PC-3 (cell line): ENCODE measurements at regions not wholly inside any gene's neighbourhood (a gene's known extent, or its start where the extent isn't known, plus 50 kb on each side); places are given as distances from the start of the nearest gene placed in this dataset.

Experiments
- ATAC-seq: fragments of 200-7000 bp; cut with Tn5 transposase; 2 replicates; pipeline ENCODE4 v1.9.1; 2020; ENCODE audit warnings: mild to moderate bottlenecking, moderate library complexity
- BruUV-seq: library from RNA; stranded (reverse); fragments of 400-500 nt; replicated peaks from 2 replicates; lab custom pipeline; 2021; lab: Mats Ljungman, UMichigan
- CTCF ChIA-PET: fragments of 300-600 bp; sonication (Branson Sonifier 250); formaldehyde crosslinking; loops from one replicate; lab custom pipeline; 2022; ENCODE audit warnings: antibody characterized with exemption; lab: Charles Lee
- POLR2A ChIA-PET: fragments of 300-600 bp; sonication (Branson Sonifier 250); formaldehyde crosslinking; loops from one replicate; lab custom pipeline; 2022; ENCODE audit warnings: antibody characterized with exemption; ENCODE audit not compliant: unreplicated experiment; lab: Charles Lee
- DNase-seq: peaks from one replicate; pipeline ENCODE4 v3.0.0-alpha.2; 2015
- H2AFZ ChIP-seq: fragments of 300-600 bp; sonication (generic); 2 replicates; pipeline ENCODE4 v1.6.0; 2016; ENCODE audit warnings: antibody characterized with exemption, low read length
- H3F3A ChIP-seq: fragments of 300-600 bp; sonication (generic); one replicate; pipeline ENCODE4 v1.6.0; 2017; ENCODE audit warnings: antibody characterized with exemption, low read length, control low read depth, mild to moderate bottlenecking; ENCODE audit not compliant: unreplicated experiment
- H3K27ac ChIP-seq: fragments of 300-600 bp; sonication (generic); 2 replicates; pipeline ENCODE4 v1.5.1; 2016; ENCODE audit warnings: mild to moderate bottlenecking, low read length
- H3K27me3 ChIP-seq: fragments of 300-600 bp; sonication (generic); 2 replicates; pipeline ENCODE4 v1.6.1; 2016; ENCODE audit warnings: low read length, mixed read lengths
- H3K36me3 ChIP-seq: fragments of 300-600 bp; sonication (generic); 2 replicates; pipeline ENCODE4 v1.6.1; 2016; ENCODE audit warnings: low read depth, mixed run types, low read length, mixed read lengths
- H3K4me1 ChIP-seq: fragments of 300-600 bp; sonication (generic); 2 replicates; pipeline ENCODE4 v1.5.1; 2016; ENCODE audit warnings: low read length; ENCODE audit not compliant: insufficient read depth
- H3K4me2 ChIP-seq: fragments of 300-600 bp; sonication (generic); 2 replicates; pipeline ENCODE4 v1.6.0; 2016; ENCODE audit warnings: low read length
- H3K4me3 ChIP-seq: fragments of 300-600 bp; sonication (generic); 2 replicates; pipeline ENCODE4 v1.5.1; 2016; ENCODE audit warnings: mild to moderate bottlenecking, low read length, mixed read lengths
- H3K79me2 ChIP-seq: fragments of 300-600 bp; sonication (generic); 2 replicates; pipeline ENCODE4 v1.6.1; 2017; ENCODE audit warnings: low read length, mixed read lengths
- H3K9ac ChIP-seq: fragments of 300-600 bp; sonication (generic); 2 replicates; pipeline ENCODE4 v1.6.0; 2016; ENCODE audit warnings: mild to moderate bottlenecking, low read length
- H3K9me2 ChIP-seq: fragments of 300-600 bp; sonication (generic); replicated peaks from 2 replicates; pipeline ENCODE4 v1.6.1; 2016; ENCODE audit warnings: mixed run types, low read length, mixed read lengths
- H3K9me3 ChIP-seq: fragments of 300-600 bp; sonication (generic); 2 replicates; pipeline ENCODE4 v1.6.1; 2016; ENCODE audit warnings: low read length, mixed read lengths
- H4K20me1 ChIP-seq: fragments of 300-600 bp; sonication (generic); 2 replicates; pipeline ENCODE4 v1.6.1; 2016; ENCODE audit warnings: low read length, mixed read lengths
- CTCF ChIP-seq: fragments of 300-600 bp; sonication (generic); conservative IDR thresholded peaks from 2 replicates; pipeline ENCODE4 v1.5.1; 2017; ENCODE audit warnings: antibody characterized with exemption, low read depth, mild to moderate bottlenecking, low read length
- EZH2 ChIP-seq: fragments of 300-600 bp; sonication (generic); IDR thresholded peaks from one replicate; pipeline ENCODE4 v1.6.1; 2017; ENCODE audit warnings: antibody characterized with exemption, mild to moderate bottlenecking, low read length; ENCODE audit not compliant: unreplicated experiment
- EZH2phosphoT487 ChIP-seq: fragments of 300-600 bp; sonication (generic); IDR thresholded peaks from 2 replicates; pipeline ENCODE4 v1.6.1; 2018; ENCODE audit warnings: mild to moderate bottlenecking, antibody characterized with exemption, low read length, borderline replicate concordance
- intact Hi-C: fragments of 100-400 bp; cut with micrococcal nuclease; formaldehyde crosslinking; loops from 2 replicates; pipeline ENCODE4 v1.9.0; 2023

GRCh38 chr22:44586351-44586990, 88.4 kb upstream of the RTL6 start:
- no peaks in the 10 kb centered on the region for H3K9me3 ChIP-seq
- no peaks in the 10 kb centered on the region for H3K9me2 ChIP-seq
- peak overlapping the region; percentile 56; the same call in 1 of the 2 replicates for H3K4me3 ChIP-seq
- POLR2A ChIA-PET: no interaction called here
- H3K9ac ChIP-seq: no peak overlapping the region
- CTCF ChIA-PET: no interaction called here
- H4K20me1 ChIP-seq: no peaks in the 10 kb centered on the region
- peak overlapping the region; percentile 72 for H3K4me2 ChIP-seq
- BruUV-seq: no TSS peak
- peaks cover 11% of the 10 kb centered on the region; the same call in 1 of the 2 replicates for H3K4me1 ChIP-seq
- no peaks in the 10 kb centered on the region for H3F3A ChIP-seq
- TF ChIP-seq EZH2 (no peak), CTCF (no peak), EZH2phosphoT487 (no peak)
- no peak overlapping the region for H3K27ac ChIP-seq
- peak overlapping the region; percentile 52 for H2AFZ ChIP-seq
- peak; percentile 31; the same call in 1 of the 2 replicates for ATAC-seq
- H3K79me2 ChIP-seq: no peaks in the 10 kb centered on the region
- no peaks in the 10 kb centered on the region for H3K36me3 ChIP-seq
- H3K27me3 ChIP-seq: no peaks in the 10 kb centered on the region
- peak; percentile 5 for DNase-seq
- intact Hi-C loops: no loop called here

GRCh38 chr22:44585559-44586350, 87.7 kb upstream of the RTL6 start:
- no peaks in the 10 kb centered on the region for H3F3A ChIP-seq
- no peaks in the 10 kb centered on the region for H3K36me3 ChIP-seq
- no peak overlapping the region for H3K4me3 ChIP-seq
- BruUV-seq: no TSS peak
- ATAC-seq (no peak), DNase-seq (no peak)
- H3K79me2 ChIP-seq: no peaks in the 10 kb centered on the region
- H3K4me1 ChIP-seq: peaks cover 11% of the 10 kb centered on the region; the same call in 1 of the 2 replicates
- ChIA-PET POLR2A (no interaction called here), CTCF (no interaction called here)
- TF ChIP-seq EZH2phosphoT487: no peak
- TF ChIP-seq CTCF: no peak
- no peak for TF ChIP-seq EZH2
- H2AFZ ChIP-seq: peak overlapping the region; percentile 52; the same call in 1 of the 2 replicates
- no peak overlapping the region for H3K27ac ChIP-seq
- intact Hi-C loops: no loop called here
- H4K20me1 ChIP-seq: no peaks in the 10 kb centered on the region
- peak overlapping the region; percentile 72; the same call in 1 of the 2 replicates for H3K4me2 ChIP-seq
- H3K9me2 ChIP-seq: no peaks in the 10 kb centered on the region
- no peaks in the 10 kb centered on the region for H3K9me3 ChIP-seq
- no peak overlapping the region for H3K9ac ChIP-seq
- no peaks in the 10 kb centered on the region for H3K27me3 ChIP-seq
